ENCODE measurements at regions not wholly inside any gene's neighbourhood (a gene's known extent, or its start where the extent isn't known, plus 50 kb on each side); places are given as distances from the start of the nearest gene placed in this dataset.
"Not testable (repeated sequence)": the region's sequence is repeated elsewhere in the genome, so short reads cannot be mapped to it uniquely, and the experiment has no call there.

GRCh38 chr5:86460519-86460918 lies 157.2 kb upstream of the COX7C start:
- TF ChIP-seq CTCF (IDR thresholded peaks at IDR 0.05; ENCODE audit: insufficient read depth, low read length): no peak
- DNase-seq (ENCODE audit: low read depth): no peak
- H3K4me3 ChIP-seq (ENCODE audit: low read depth, low read length): no peak overlapping the region

- no peak for TF ChIP-seq CTCF (IDR thresholded peaks at IDR 0.05; ENCODE audit: insufficient read depth, low read length)
- no peak overlapping the region for H3K4me3 ChIP-seq (ENCODE audit: low read depth, low read length)
- DNase-seq (ENCODE audit: low read depth): no peak
Observed at GRCh38 chr5:86461169-86461956, 156.4 kb upstream of the COX7C start.

- no peak overlapping the region for H3K4me3 ChIP-seq (ENCODE audit: low read depth, low read length)
- TF ChIP-seq CTCF (IDR thresholded peaks at IDR 0.05; ENCODE audit: insufficient read depth, low read length): no peak
- no peak for DNase-seq (ENCODE audit: low read depth)
Observed at GRCh38 chr5:86463339-86463738, 154.4 kb upstream of the COX7C start.

- no peak overlapping the region for H3K4me3 ChIP-seq (ENCODE audit: low read depth, low read length)
- TF ChIP-seq CTCF (IDR thresholded peaks at IDR 0.05; ENCODE audit: insufficient read depth, low read length): no peak
- no peak for DNase-seq (ENCODE audit: low read depth)
Observed at GRCh38 chr5:86465052-86465838, 152.5 kb upstream of the COX7C start.

GRCh38 chr5:86466721-86467120 lies 151.0 kb upstream of the COX7C start:
- not testable (repeated sequence) for DNase-seq (ENCODE audit: low read depth); H3K4me3 ChIP-seq (ENCODE audit: low read depth, low read length)

- DNase-seq (ENCODE audit: low read depth): no peak
- no peak for TF ChIP-seq CTCF (IDR thresholded peaks at IDR 0.05; ENCODE audit: insufficient read depth, low read length)
- H3K4me3 ChIP-seq (ENCODE audit: low read depth, low read length): no peak overlapping the region
Observed at GRCh38 chr5:86482008-86482407, 135.7 kb upstream of the COX7C start.

GRCh38 chr5:86493777-86494176 lies 124.0 kb upstream of the COX7C start:
- no peak overlapping the region for H3K4me3 ChIP-seq (ENCODE audit: low read depth, low read length)
- DNase-seq (ENCODE audit: low read depth): no peak
- no peak for TF ChIP-seq CTCF (IDR thresholded peaks at IDR 0.05; ENCODE audit: insufficient read depth, low read length)
